Ishikawa (cell line): ENCODE measurements at regions not wholly inside any gene's neighbourhood (a gene's known extent, or its start where the extent isn't known, plus 50 kb on each side); places are given as distances from the start of the nearest gene placed in this dataset.

Experiments used
- CEBPB ChIP-seq: IDR thresholded peaks from 2 replicates; pipeline ENCODE4 v1.6.1; 2012
- CREB1 ChIP-seq: IDR thresholded peaks from 2 replicates; pipeline ENCODE4 v1.6.1; 2012; ENCODE audit warnings: low read depth
- EGR1 ChIP-seq: IDR thresholded peaks from 2 replicates; pipeline ENCODE4 v1.6.1; 2012
- EP300 ChIP-seq: IDR thresholded peaks from 2 replicates; pipeline ENCODE4 v1.6.1; 2012; ENCODE audit warnings: borderline replicate concordance
- FOXM1 ChIP-seq: IDR thresholded peaks from 2 replicates; pipeline ENCODE4 v1.6.1; 2012; ENCODE audit warnings: low read depth, borderline replicate concordance
- MAX ChIP-seq: IDR thresholded peaks from 2 replicates; pipeline ENCODE4 v1.6.1; 2012
- NFIC ChIP-seq: IDR thresholded peaks from 2 replicates; pipeline ENCODE4 v1.6.1; 2012
- RAD21 ChIP-seq: IDR thresholded peaks from 2 replicates; pipeline ENCODE4 v1.6.1; 2012; ENCODE audit warnings: low read depth
- REST ChIP-seq: IDR thresholded peaks from 2 replicates; pipeline ENCODE4 v1.6.1; 2012; ENCODE audit warnings: low read depth, mild to moderate bottlenecking
- TAF1 ChIP-seq: IDR thresholded peaks from 2 replicates; pipeline ENCODE4 v1.6.1; 2012; ENCODE audit warnings: low read depth, mild to moderate bottlenecking
- TCF12 ChIP-seq: IDR thresholded peaks from 2 replicates; pipeline ENCODE4 v1.6.1; 2012; ENCODE audit warnings: low read depth
- TEAD4 ChIP-seq: IDR thresholded peaks from 2 replicates; pipeline ENCODE4 v1.6.1; 2012
- USF1 ChIP-seq: IDR thresholded peaks from 2 replicates; pipeline ENCODE4 v1.6.1; 2012
- YY1 ChIP-seq: IDR thresholded peaks from 2 replicates; pipeline ENCODE4 v1.6.1; 2012; ENCODE audit warnings: low read depth
- ZBTB7A ChIP-seq: IDR thresholded peaks from 2 replicates; pipeline ENCODE4 v1.6.1; 2012; ENCODE audit warnings: low read depth

- no peak for TF ChIP-seq TEAD4
- no peak for TF ChIP-seq NFIC
- no peak for TF ChIP-seq EP300
- no peak for TF ChIP-seq FOXM1
- TF ChIP-seq REST: no peak
- no peak for TF ChIP-seq TAF1
- no peak for TF ChIP-seq EGR1
- no peak for TF ChIP-seq CEBPB
- TF ChIP-seq CREB1: no peak
- no peak for TF ChIP-seq YY1
- TF ChIP-seq RAD21: no peak
- TF ChIP-seq MAX: no peak
- no peak for TF ChIP-seq USF1
- TF ChIP-seq ZBTB7A: no peak
- TF ChIP-seq TCF12: no peak
Measured at GRCh38 chr2:156164091-156164720, 168.3 kb downstream of the NR4A2 start.

- TF ChIP-seq REST (no peak), TCF12 (no peak)
Measured at GRCh38 chr2:156158808-156159207, 173.7 kb downstream of the NR4A2 start.

GRCh38 chr2:156157670-156158069 lies 174.9 kb downstream of the NR4A2 start:
- TF ChIP-seq MAX: no peak
- TF ChIP-seq NFIC: no peak
- no peak for TF ChIP-seq RAD21
- TF ChIP-seq CEBPB: no peak
- TF ChIP-seq EP300: no peak
- no peak for TF ChIP-seq TAF1
- TF ChIP-seq ZBTB7A: no peak
- no peak for TF ChIP-seq EGR1
- no peak for TF ChIP-seq TCF12

- TF ChIP-seq YY1 (no peak), RAD21 (peak; percentile 11; the same call in 1 of the 2 replicates)
Measured at GRCh38 chr2:156156580-156156979, 175.9 kb downstream of the NR4A2 start.

GRCh38 chr2:156155319-156155718 lies 177.2 kb downstream of the NR4A2 start:
- TF ChIP-seq FOXM1 (no peak), CEBPB (no peak), ZBTB7A (no peak), EP300 (no peak), TEAD4 (no peak), TCF12 (no peak), CREB1 (no peak), NFIC (no peak), USF1 (no peak), RAD21 (no peak), MAX (no peak), YY1 (no peak), TAF1 (no peak), REST (no peak), EGR1 (no peak)
